ENCODE measurements at regions not wholly inside any gene's neighbourhood (a gene's known extent, or its start where the extent isn't known, plus 50 kb on each side); places are given as distances from the start of the nearest gene placed in this dataset.
"Not testable (repeated sequence)": the region's sequence is repeated elsewhere in the genome, so short reads cannot be mapped to it uniquely, and the experiment has no call there.

- H3K9me3 ChIP-seq (ENCODE audit: control insufficient read depth in 2 of 2, low read length in 2 of 2) = no peaks in the 10 kb centered on the region
- H3K27me3 Mint-ChIP-seq = peaks cover 8% of the 10 kb centered on the region
- H3K9me3 Mint-ChIP-seq = peaks cover 0 to 7% (median 0%) of the 10 kb centered on the region in 7 donors
- peaks cover 0 to 4% (median 2%) of the 10 kb centered on the region in 4 donors for H3K4me1 Mint-ChIP-seq
- H3K4me3 Mint-ChIP-seq = no peak overlapping the region
- H3K4me1 ChIP-seq (ENCODE audit: control insufficient read depth, insufficient read depth, low read length, poor library complexity, severe bottlenecking) = no peaks in the 10 kb centered on the region
- no peak for DNase-seq
- H3K36me3 ChIP-seq (ENCODE audit: control insufficient read depth, insufficient read depth, low read length) = no peaks in the 10 kb centered on the region
- peak overlapping the region in 1 of 3 donors; percentile 3 for H3K27ac Mint-ChIP-seq
- H3K4me3 ChIP-seq (ENCODE audit: low read depth, low read length) = no peak overlapping the region
- ATAC-seq (ENCODE audit: low read depth in 2 of 2) = no peak
- H3K27me3 ChIP-seq (ENCODE audit: control insufficient read depth, insufficient read depth, low read length) = peaks cover 3% of the 10 kb centered on the region
- no peaks in the 10 kb centered on the region for H3K36me3 Mint-ChIP-seq
- H3K27ac ChIP-seq (ENCODE audit: insufficient read depth, low read length, poor library complexity, severe bottlenecking) = no peak overlapping the region
These were observed 84.0 kb downstream of the FMO4 start for GRCh38 chr1:171397851-171398469.

- Mint-ChIP-seq H3K27ac (peak overlapping the region in 1 of 3 donors; percentile 16), H3K4me1 (peaks cover 0 to 7% (median 2%) of the 10 kb centered on the region in 4 donors), H3K27me3 (peaks cover 5% of the 10 kb centered on the region), H3K36me3 (no peaks in the 10 kb centered on the region), H3K4me3 (no peak overlapping the region), H3K9me3 (peaks cover 0 to 9% (median 2%) of the 10 kb centered on the region in 7 donors)
- DNase-seq = no peak
- Histone ChIP-seq H3K4me3 (ENCODE audit: low read depth, low read length) (no peak overlapping the region), H3K27me3 (ENCODE audit: control insufficient read depth, insufficient read depth, low read length) (peaks cover 3% of the 10 kb centered on the region), H3K4me1 (ENCODE audit: control insufficient read depth, insufficient read depth, low read length, poor library complexity, severe bottlenecking) (no peaks in the 10 kb centered on the region), H3K36me3 (ENCODE audit: control insufficient read depth, insufficient read depth, low read length) (no peaks in the 10 kb centered on the region), H3K9me3 (ENCODE audit: control insufficient read depth in 2 of 2, low read length in 2 of 2) (peaks cover 0 to 2% of the 10 kb centered on the region in 2 experiments), H3K27ac (ENCODE audit: insufficient read depth, low read length, poor library complexity, severe bottlenecking) (no peak overlapping the region)
- no peak for ATAC-seq (ENCODE audit: low read depth in 2 of 2)
These were observed 81.9 kb upstream of the PRRC2C start for GRCh38 chr1:171403393-171403792.

- H3K36me3 ChIP-seq (ENCODE audit: control insufficient read depth, insufficient read depth, low read length) = no peaks in the 10 kb centered on the region
- H3K4me3 Mint-ChIP-seq = no peak overlapping the region
- DNase-seq = no peak
- peaks cover 5% of the 10 kb centered on the region for H3K27me3 Mint-ChIP-seq
- no peak overlapping the region for H3K27ac Mint-ChIP-seq
- H3K27ac ChIP-seq (ENCODE audit: insufficient read depth, low read length, poor library complexity, severe bottlenecking) = no peak overlapping the region
- no peaks in the 10 kb centered on the region for H3K4me1 ChIP-seq (ENCODE audit: control insufficient read depth, insufficient read depth, low read length, poor library complexity, severe bottlenecking)
- H3K9me3 ChIP-seq (ENCODE audit: control insufficient read depth in 2 of 2, low read length in 2 of 2) = peaks cover 0 to 2% of the 10 kb centered on the region in 2 experiments
- H3K36me3 Mint-ChIP-seq = no peaks in the 10 kb centered on the region
- H3K27me3 ChIP-seq (ENCODE audit: control insufficient read depth, insufficient read depth, low read length) = no peaks in the 10 kb centered on the region
- H3K4me1 Mint-ChIP-seq = peaks cover 0 to 7% (median 0%) of the 10 kb centered on the region in 4 donors
- H3K4me3 ChIP-seq (ENCODE audit: low read depth, low read length) = no peak overlapping the region
- no peak for ATAC-seq (ENCODE audit: low read depth in 2 of 2)
- peaks cover 0 to 9% (median 2%) of the 10 kb centered on the region in 7 donors for H3K9me3 Mint-ChIP-seq
These were observed 80.0 kb upstream of the PRRC2C start for GRCh38 chr1:171405391-171405714.

GRCh38 chr1:171413557-171413956 is 71.8 kb upstream of the PRRC2C start:
- H3K4me1 Mint-ChIP-seq = peaks cover 0 to 10% (median 5%) of the 10 kb centered on the region in 4 donors
- H3K4me3 ChIP-seq (ENCODE audit: low read depth, low read length); ATAC-seq (ENCODE audit: low read depth in 2 of 2); DNase-seq; H3K27ac ChIP-seq (ENCODE audit: insufficient read depth, low read length, poor library complexity, severe bottlenecking); H3K27me3 Mint-ChIP-seq; H3K36me3 Mint-ChIP-seq; H3K36me3 ChIP-seq (ENCODE audit: control insufficient read depth, insufficient read depth, low read length); H3K27me3 ChIP-seq (ENCODE audit: control insufficient read depth, insufficient read depth, low read length); H3K27ac Mint-ChIP-seq; H3K4me1 ChIP-seq (ENCODE audit: control insufficient read depth, insufficient read depth, low read length, poor library complexity, severe bottlenecking); H3K9me3 ChIP-seq (ENCODE audit: control insufficient read depth in 2 of 2, low read length in 2 of 2); H3K4me3 Mint-ChIP-seq; H3K9me3 Mint-ChIP-seq: not testable (repeated sequence)

- H3K27ac ChIP-seq (ENCODE audit: insufficient read depth, low read length, poor library complexity, severe bottlenecking) = no peak overlapping the region
- H3K9me3 ChIP-seq (ENCODE audit: control insufficient read depth in 2 of 2, low read length in 2 of 2) = no peaks in the 10 kb centered on the region
- Mint-ChIP-seq H3K9me3 (peaks cover 0 to 5% (median 0%) of the 10 kb centered on the region in 7 donors), H3K4me1 (peaks cover 5 to 34% (median 28%) of the 10 kb centered on the region in 4 donors), H3K27me3 (no peaks in the 10 kb centered on the region), H3K4me3 (peak overlapping the region in 2 of 4 donors; percentile 11 to 19), H3K36me3 (peaks cover 3% of the 10 kb centered on the region), H3K27ac (peak overlapping the region; percentile 16 to 88 (median 87))
- ATAC-seq (ENCODE audit: low read depth in 2 of 2) (no peak), DNase-seq (no peak)
- no peaks in the 10 kb centered on the region for H3K27me3 ChIP-seq (ENCODE audit: control insufficient read depth, insufficient read depth, low read length)
- no peak overlapping the region for H3K4me3 ChIP-seq (ENCODE audit: low read depth, low read length)
- peaks cover 23% of the 10 kb centered on the region for H3K4me1 ChIP-seq (ENCODE audit: control insufficient read depth, insufficient read depth, low read length, poor library complexity, severe bottlenecking)
- no peaks in the 10 kb centered on the region for H3K36me3 ChIP-seq (ENCODE audit: control insufficient read depth, insufficient read depth, low read length)
These were observed 66.8 kb upstream of the PRRC2C start for GRCh38 chr1:171418546-171418945.

- peaks cover 5 to 34% (median 27%) of the 10 kb centered on the region in 4 donors for H3K4me1 Mint-ChIP-seq
- Histone ChIP-seq H3K4me1 (ENCODE audit: control insufficient read depth, insufficient read depth, low read length, poor library complexity, severe bottlenecking) (peaks cover 23% of the 10 kb centered on the region), H3K9me3 (ENCODE audit: control insufficient read depth in 2 of 2, low read length in 2 of 2) (no peaks in the 10 kb centered on the region), H3K36me3 (ENCODE audit: control insufficient read depth, insufficient read depth, low read length) (no peaks in the 10 kb centered on the region), H3K4me3 (ENCODE audit: low read depth, low read length) (peak overlapping the region; percentile 60), H3K27ac (ENCODE audit: insufficient read depth, low read length, poor library complexity, severe bottlenecking) (peak overlapping the region; percentile 70), H3K27me3 (ENCODE audit: control insufficient read depth, insufficient read depth, low read length) (no peaks in the 10 kb centered on the region)
- H3K27ac Mint-ChIP-seq = peak overlapping the region; percentile 86 to 92 (median 86)
- peaks cover 3% of the 10 kb centered on the region for H3K36me3 Mint-ChIP-seq
- peaks cover 0 to 2% (median 0%) of the 10 kb centered on the region in 7 donors for H3K9me3 Mint-ChIP-seq
- H3K4me3 Mint-ChIP-seq = peak overlapping the region; percentile 8 to 84 (median 74)
- DNase-seq (peak in 2 of 3 donors; percentile 21 to 69), ATAC-seq (ENCODE audit: low read depth in 2 of 2) (peak; percentile 89 to 91)
- H3K27me3 Mint-ChIP-seq = no peaks in the 10 kb centered on the region
These were observed 64.5 kb upstream of the PRRC2C start for GRCh38 chr1:171420810-171421209.

GRCh38 chr1:171421413-171422020 is 63.8 kb upstream of the PRRC2C start:
- DNase-seq (no peak), ATAC-seq (ENCODE audit: low read depth in 2 of 2) (no peak)
- Histone ChIP-seq H3K36me3 (ENCODE audit: control insufficient read depth, insufficient read depth, low read length) (no peaks in the 10 kb centered on the region), H3K27me3 (ENCODE audit: control insufficient read depth, insufficient read depth, low read length) (no peaks in the 10 kb centered on the region), H3K27ac (ENCODE audit: insufficient read depth, low read length, poor library complexity, severe bottlenecking) (peak overlapping the region; percentile 70), H3K4me3 (ENCODE audit: low read depth, low read length) (peak overlapping the region; percentile 60), H3K9me3 (ENCODE audit: control insufficient read depth in 2 of 2, low read length in 2 of 2) (no peaks in the 10 kb centered on the region), H3K4me1 (ENCODE audit: control insufficient read depth, insufficient read depth, low read length, poor library complexity, severe bottlenecking) (peaks cover 23% of the 10 kb centered on the region)
- H3K4me1 Mint-ChIP-seq = peaks cover 5 to 34% (median 27%) of the 10 kb centered on the region in 4 donors
- H3K27ac Mint-ChIP-seq = peak overlapping the region; percentile 86 to 92 (median 86)
- H3K9me3 Mint-ChIP-seq = peaks cover 0 to 2% (median 0%) of the 10 kb centered on the region in 7 donors
- H3K27me3 Mint-ChIP-seq = no peaks in the 10 kb centered on the region
- H3K36me3 Mint-ChIP-seq = peaks cover 3% of the 10 kb centered on the region
- H3K4me3 Mint-ChIP-seq = peak overlapping the region in 2 of 4 donors; percentile 8 to 36

Measured in CD4-positive, CD25-positive, alpha-beta regulatory T cell (primary cell).